ENCODE measurements at regions not wholly inside any gene's neighbourhood (a gene's known extent, or its start where the extent isn't known, plus 50 kb on each side); places are given as distances from the start of the nearest gene placed in this dataset.

DNA sequence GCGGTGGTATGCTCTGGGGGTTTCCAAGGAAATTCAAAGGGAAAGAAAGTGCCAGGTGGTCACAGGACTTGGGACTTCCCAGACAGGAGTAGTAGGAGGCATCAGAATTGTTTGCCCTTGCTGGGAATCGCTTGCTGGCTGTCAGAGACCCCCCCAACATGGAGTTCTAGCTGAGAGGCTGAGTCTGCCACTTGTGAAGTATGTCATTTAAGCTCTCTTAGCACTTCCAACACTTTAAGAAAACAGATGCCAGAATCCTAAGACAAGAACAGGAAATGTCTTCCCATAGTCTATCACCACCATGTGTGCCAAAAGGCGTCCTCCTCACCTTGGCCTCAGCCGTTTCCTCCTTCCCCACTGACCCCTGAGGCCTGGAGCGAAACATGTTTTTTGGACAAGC lies 193.8 kb upstream of the IRX3 start:
- DNase-seq (ENCODE audit: extremely low read depth, low read depth) = no peak
- TF ChIP-seq, protein P1, sequence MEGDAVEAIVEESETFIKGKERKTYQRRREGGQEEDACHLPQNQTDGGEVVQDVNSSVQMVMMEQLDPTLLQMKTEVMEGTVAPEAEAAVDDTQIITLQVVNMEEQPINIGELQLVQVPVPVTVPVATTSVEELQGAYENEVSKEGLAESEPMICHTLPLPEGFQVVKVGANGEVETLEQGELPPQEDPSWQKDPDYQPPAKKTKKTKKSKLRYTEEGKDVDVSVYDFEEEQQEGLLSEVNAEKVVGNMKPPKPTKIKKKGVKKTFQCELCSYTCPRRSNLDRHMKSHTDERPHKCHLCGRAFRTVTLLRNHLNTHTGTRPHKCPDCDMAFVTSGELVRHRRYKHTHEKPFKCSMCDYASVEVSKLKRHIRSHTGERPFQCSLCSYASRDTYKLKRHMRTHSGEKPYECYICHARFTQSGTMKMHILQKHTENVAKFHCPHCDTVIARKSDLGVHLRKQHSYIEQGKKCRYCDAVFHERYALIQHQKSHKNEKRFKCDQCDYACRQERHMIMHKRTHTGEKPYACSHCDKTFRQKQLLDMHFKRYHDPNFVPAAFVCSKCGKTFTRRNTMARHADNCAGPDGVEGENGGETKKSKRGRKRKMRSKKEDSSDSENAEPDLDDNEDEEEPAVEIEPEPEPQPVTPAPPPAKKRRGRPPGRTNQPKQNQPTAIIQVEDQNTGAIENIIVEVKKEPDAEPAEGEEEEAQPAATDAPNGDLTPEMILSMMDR (IDR thresholded peaks at IDR 0.05; ENCODE audit: low read depth, low read length) = no peak

DNA sequence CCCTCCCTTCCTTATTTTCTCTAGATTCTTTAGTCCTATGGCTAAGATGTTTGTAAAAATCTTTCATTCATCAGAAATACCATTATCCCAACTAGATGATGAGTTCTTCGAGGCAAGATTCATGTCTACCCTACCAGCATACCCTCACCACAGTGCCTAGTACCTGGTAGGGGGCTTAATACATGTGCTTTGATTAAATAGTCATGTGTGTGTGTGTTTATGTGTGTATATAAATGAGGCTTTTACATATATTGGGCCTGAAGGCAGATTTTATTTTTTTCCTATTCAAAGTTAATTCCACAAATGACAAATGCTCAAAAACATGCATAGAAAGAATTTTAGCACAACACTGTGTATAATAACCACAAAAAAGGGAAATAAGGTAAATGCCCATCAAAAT lies 193.0 kb upstream of the IRX3 start:
- TF ChIP-seq, protein P1 (IDR thresholded peaks at IDR 0.05; ENCODE audit: low read depth, low read length) = no peak
- DNase-seq (ENCODE audit: extremely low read depth, low read depth) = no peak

DNA sequence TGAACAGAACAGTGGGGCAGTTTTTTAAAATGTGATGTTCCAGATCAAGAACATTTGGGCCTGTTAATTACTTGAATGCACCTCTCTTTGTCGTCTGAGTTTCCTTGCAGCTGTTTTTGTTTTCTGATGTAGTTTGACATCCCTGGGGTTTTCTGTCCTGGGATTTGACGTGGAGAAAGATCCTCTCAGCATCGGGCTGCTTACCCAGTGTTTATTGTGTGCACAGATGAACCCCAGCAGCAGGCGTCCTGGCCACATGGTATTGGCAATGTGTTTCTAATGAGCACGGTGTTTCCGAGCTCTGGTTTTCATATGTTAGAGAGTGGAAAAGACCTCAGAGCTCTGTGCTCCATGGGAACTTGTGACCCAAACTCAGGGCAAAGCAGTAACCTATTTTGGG lies 191.1 kb upstream of the IRX3 start:
- TF ChIP-seq, protein P1 (IDR thresholded peaks at IDR 0.05; ENCODE audit: low read depth, low read length) = no peak
- no peak for DNase-seq (ENCODE audit: extremely low read depth, low read depth)

DNA sequence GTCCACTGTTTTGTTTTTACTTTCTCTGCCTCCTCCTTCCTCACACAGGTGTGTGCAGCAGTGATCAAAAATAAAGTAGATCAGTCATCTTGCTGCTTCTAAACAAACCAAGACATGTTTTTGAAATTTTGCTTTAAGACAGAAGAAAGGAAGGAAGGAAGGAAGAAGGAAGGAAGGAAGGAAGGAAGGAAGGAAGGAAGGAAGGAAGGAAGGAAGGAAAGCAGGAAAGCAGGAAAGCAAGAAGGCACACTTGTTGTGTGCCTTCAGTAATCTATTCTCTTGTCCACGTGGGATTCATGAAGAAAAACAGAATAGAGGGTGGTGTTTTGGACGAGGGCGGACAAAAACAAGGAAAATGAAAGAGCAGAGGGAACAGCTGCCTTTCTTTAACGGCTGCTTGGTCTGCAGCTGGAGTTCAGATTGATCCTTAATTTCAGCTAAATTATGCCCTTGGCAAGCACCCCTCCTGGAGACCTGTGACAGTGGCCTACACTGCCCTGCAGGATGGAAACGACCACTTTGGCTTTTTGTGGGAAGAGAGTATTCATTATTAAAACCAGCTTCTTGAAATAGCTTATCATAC lies 188.5 kb upstream of the IRX3 start:
- no peak for DNase-seq (ENCODE audit: extremely low read depth, low read depth)
- TF ChIP-seq, protein P1 (IDR thresholded peaks at IDR 0.05; ENCODE audit: low read depth, low read length) = no peak

DNA sequence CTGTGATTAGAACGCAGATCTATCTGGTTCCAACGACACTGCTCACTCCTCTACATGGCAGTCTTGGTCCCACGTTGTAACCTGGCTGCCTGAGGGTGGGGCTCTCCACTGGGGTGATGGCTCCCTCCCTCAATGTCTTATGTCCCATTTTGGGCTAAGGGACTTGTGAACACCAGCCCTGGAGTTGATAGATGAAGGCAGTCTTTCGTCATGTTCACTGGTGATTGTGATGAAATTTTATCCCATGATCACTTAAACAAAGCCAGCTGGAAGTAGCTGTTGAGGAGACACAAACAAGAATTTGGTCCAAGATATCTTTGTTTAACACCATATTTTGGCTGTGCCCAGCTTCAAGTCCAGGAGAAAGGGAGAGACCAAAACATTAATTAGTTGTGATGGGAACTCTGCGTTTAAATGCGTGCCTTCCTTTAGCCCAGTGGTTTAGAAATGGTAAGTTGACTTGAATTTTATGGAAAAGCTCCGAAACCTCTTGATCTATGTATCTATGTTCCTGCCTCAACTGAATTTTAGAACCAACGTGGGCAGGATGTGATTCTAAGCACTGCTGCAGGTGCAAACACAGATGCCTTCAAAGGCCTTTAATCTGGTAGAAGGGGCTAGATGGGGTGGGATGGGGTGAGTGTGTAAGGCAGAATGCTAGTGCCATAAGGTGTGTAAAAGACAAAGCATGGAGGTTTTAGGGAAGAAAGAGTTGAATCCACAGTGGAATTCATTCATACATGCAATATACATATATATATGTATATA lies 186.8 kb upstream of the IRX3 start:
- DNase-seq (ENCODE audit: extremely low read depth, low read depth) = peak; percentile 10
- TF ChIP-seq, protein P1 (IDR thresholded peaks at IDR 0.05; ENCODE audit: low read depth, low read length) = no peak

DNA sequence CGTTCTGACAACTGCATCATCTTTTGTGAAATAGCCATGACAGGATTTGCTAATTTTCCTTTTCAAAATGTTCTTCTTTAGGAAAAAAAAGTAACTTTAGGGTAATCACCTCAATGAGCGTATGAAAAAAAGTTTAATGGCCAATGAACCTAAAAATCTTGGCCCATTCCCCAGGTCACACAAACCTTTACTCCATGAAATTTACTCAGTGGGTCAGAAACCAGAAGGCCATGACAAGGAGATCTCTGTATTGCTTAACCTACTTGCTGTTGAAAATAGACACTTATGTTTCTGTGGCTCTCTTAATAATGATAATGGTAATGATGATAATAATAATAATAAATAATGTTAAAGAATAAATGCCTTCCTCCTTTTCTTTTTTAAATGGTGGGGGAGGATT lies 180.8 kb upstream of the IRX3 start:
- DNase-seq (ENCODE audit: extremely low read depth, low read depth) = no peak
- TF ChIP-seq, protein P1 (IDR thresholded peaks at IDR 0.05; ENCODE audit: low read depth, low read length) = no peak

DNA sequence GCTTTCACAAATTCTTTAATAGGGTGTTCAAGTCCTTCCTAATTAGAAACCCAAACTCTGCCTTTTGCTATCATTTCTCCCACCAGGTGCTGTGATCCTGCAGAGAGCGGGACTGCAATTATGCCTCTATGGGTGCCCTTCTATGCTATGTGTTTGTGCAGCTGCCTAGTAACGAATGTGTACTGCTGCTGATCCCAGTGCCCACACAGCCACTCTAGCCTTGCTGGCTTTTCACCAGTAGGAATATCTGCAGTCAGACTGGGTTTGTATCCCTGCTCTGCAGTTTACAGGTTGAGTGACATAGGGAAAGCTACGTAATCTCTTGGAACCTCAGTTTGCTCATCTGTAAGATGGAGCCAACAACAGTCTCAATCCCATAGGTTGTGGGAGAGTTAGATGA lies 179.6 kb upstream of the IRX3 start:
- DNase-seq (ENCODE audit: extremely low read depth, low read depth) = no peak
- TF ChIP-seq, protein P1 (IDR thresholded peaks at IDR 0.05; ENCODE audit: low read depth, low read length) = no peak
